NCI-H510A (cell line): ENCODE measurements at regions not wholly inside any gene's neighbourhood (a gene's known extent, or its start where the extent isn't known, plus 50 kb on each side); places are given as distances from the start of the nearest gene placed in this dataset.

Source experiments
- DNase-seq: peaks from one replicate; lab custom pipeline; 2025; lab: John Stamatoyannopoulos, UW

DNA sequence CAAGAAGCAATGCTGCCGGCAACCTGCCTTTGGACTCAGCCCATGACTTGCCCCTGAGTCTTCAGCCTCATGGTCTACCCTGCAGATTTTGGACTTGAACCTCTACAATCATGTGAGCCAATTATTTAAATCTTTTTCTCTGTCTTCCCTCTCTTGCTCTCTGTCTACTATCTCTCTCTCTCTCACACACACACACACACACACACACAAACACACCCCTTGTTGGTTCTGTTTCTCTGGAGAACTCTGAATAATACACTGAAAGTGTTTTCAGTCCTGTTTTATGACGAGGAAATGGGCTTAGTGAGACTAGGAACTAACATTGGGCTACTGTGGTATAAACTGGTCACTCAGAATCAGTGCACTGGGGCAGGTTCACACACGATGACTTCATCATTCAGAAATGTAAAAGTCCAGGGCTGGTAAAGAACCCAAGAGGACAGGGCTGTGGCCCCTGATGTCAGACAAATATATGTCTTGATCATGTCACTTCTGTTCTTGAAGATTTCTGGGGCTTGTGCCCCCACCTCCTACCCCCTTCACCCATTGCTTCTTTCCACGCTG, 266.1 kb upstream of the SIX2 start:
- no peak for DNase-seq

DNA sequence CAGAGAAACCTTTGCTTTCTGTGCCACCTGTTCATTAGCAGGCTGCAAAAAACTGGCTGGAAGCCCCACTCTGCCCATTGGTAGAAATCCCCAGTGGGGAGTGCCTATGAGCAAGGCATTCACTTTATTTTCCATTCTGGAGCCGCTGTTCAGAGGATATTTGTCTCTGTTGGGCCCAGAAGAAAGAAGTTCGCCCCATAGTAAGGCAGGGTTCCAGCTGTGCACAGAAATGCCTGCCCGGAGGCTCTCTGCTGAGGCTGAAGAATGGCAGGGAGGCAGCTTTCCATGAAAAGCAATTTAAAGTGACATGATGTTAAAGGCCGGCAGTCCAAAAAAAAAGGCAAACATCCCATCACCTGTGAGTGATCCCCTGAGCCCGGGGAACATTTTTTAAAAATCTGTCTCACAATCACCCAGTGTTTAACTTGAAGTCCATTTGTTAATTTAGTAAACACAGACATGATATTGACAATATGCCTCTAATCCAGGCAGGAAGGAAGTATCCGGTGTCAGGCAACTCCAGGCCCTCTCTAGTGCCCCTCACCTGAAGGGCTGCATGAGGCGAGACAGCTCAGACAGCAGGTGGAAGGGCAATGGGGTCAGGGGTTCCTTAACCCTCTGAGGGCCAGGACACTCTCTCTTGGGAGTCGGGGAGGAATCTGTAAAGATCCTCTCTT, 265.1 kb upstream of the SIX2 start:
- DNase-seq, result peak; percentile 84

DNA sequence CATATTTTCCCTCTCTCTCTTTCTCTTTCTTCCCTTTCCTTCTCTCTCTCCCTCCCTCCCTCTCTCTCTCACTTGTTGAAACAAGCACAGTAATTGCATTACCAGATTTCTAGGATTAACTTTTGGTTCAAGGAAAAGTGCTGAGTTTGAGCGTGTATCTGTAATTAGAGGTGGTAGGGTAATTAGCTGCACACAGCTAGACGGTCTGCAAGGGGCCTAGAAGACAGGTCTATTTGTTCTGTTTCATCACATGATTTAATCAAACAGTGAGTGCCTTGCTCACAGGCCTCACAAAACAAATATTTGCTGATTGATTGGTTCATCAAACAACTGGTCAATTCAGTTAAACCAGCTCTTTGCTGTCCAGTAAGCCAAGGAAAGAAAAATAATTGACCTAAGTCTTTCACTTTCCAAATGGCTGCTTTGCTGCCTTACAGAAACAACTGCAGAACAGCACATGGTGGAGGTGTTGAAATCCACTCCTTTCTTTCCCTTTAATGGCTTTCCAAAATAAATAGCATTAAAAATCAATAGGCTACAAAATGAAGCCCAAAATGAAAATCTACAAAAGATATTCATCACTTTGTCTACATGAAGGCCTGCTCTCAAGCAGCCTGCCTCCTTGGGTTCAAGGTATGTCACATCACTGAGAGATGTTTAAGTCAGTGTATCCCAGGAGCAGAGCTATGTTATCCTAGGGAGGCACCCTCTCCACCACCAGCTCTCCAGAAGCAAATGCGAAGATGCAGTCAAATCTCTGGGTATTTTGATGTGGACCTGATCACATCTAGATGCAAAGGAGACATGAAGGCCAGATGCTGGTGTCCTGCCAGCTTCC, 264.4 kb upstream of the SIX2 start:
- peak; percentile 53 for DNase-seq

DNA sequence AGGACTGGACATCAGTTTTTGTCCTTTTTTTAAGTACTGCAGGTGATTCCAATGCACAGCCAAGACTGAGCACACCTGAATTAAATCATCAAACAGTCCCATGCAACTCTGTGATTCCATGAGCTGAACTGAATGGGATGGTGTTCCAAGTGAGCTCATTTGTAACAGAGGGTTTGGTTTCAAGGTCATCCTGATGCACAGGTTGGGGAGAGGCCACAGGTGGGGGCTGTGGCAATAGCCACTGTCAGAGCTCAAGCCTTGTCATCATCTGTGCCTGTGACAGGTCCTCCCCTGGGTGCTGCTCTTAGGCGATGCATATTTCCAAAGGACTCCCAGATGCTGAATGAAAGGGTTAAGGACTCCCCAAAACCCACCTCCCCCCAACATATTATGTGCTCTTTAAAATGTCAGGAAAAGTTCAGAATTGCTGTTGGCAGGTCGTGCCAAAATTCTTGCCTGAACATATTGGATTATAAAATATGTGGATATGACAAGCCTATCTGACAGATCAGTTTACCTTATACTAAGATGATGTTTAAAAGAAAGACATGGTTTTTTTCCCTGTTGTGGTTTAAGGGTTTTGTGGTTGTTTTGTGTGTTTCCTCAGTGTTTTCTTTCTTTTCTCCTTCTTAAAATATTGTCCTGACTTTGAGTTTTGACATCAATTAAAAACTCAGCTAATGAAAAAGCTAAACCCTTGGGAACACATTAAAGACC, 263.5 kb upstream of the SIX2 start:
- no peak for DNase-seq

DNA sequence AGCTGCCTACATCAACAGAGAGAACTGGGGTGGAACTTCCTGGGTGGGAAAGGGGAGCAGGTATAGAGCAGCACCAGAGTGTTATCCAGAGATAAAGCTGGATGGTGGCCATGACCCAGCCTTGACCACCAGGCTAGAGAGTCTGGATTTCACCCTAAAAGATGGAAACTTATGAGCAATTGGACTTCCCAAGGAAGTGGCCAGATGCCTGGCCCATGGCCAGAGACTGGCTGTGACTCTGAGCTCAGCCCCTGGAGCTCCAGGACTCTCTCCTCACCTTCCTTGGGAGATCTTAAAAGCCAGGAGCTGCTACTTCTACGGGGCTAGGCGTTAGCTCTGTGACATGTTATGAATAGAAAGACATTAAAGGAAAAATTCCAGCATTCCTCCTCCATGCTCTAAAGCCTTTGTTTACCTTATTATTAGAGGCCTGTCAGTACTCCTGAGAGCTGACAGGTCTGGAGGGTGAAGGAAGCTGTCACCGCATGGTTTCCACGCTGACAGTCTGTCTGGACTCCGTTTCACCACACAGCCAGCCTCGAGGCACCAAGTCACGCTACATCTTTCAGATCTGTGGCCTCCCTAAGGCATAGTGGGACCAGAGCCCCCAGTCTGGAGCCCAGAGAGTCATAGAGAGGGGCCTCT, 260.0 kb upstream of the SIX2 start:
- no peak for DNase-seq

DNA sequence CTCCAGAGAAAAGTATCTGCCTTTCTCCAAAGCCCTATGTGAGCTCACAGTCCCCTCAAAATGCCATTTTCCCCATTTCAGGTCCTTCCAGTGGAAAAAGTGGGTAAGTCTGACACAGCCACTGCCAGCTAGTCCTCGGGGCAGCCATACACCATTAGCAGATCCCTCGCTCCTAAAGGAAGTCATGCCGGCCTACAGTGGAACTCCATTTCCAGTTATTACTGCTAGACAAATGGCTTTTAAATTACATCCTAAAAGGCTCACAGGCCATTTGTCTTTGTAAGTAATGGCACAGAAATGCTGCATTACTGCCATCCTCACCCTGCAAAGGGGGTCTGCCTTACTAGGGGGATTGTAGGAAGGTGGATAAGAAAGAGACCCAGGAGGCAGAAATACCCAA, 259.4 kb upstream of the SIX2 start:
- no peak for DNase-seq

DNA sequence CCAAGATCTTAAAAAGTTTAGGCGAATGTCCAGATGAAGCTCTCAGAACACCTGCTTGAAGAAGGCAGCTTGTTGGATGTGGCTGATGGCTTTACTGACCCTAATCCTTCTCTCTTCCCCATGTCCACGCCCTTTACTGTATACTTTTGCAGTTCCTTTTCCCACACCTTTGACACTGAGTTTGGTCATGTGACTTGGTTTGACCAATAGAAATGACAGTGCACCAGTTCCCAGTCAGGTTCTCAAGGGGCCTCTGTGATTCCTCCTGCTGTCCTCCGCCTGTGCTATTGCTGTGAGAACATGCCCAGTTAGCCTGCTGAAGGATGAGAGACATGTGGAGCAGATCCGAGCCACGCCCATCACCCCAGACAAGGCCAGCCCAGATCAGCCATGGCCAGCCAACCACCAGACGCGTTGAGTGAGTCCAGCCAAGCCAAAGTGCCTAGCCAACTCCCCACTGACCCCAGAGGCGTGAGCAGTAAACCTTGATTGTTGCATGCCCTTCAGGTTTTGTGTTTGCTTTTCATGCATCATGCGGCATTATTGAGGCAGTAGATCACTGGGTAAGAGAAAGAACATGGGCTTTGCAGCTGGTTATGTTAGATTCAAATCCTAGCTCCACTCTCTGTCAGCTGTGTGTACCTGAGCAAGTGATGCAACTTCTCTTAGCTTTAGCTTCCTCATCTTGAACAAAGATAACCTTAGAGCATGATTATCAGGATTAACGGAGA, 258.0 kb upstream of the SIX2 start:
- no peak for DNase-seq

DNA sequence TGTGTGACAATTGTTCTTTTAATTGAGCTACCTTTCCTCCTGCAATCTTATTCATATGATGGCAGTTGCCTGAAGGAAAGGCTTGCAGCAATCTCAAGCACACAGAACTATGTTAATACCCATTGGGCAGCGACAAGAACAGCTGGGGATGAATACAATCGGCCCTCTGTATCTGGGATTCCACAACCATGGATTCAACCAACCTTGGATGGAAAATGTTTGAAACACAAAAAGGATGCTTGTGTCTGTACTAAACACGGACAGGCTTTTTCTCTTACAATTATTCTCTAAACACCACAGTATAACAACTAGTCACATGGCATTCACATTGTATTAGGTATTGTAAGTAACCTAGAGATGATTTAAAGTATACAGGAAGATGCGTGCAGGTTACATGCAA, 256.1 kb upstream of the SIX2 start:
- DNase-seq, result no peak

DNA sequence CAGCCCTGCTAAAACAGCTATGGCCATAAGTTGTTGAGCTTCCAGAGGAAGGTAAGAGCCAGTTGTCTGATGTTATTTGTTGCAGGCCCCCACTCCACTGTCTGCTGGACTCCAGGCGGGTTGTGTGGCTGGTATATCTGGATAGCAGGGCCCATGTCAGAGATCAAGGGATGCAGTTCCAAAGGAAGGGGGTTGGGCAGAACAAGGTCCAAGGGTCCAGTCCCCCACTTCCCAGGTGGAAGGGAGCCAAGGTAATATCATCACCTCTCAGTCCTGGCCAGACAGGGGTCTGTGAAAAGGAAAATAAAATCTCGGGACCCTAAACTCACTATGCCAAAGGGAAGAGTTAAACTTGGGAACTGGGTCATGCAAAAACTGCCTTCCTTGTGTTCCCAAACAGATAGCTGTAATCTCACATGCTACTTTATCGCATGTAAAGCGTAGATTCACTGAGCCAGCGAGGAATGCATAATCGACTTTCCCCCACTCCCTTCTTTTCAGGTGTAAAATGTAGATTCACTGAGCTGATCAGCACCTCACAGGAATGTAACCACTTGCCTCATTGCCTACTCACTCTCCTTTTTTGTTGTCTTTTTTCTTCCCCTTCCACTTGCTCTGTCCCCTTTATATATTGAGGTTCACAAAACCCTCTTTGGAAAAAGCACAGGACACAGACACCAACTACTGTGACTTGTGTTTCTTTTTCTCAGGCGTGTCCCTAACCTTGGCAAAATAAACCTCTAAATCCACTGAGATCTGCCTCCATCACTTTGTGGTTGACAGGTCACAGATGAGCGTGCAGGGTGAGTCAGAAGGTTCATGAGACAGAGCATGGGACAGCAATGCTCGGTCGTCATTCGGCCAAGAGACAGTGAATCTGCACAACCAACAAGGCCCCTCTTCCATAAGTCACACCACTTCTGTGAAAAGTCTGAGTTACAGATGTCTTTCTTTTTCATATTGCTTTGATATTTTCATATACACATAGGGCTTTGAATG, 255.3 kb upstream of the SIX2 start:
- DNase-seq, result no peak

DNA sequence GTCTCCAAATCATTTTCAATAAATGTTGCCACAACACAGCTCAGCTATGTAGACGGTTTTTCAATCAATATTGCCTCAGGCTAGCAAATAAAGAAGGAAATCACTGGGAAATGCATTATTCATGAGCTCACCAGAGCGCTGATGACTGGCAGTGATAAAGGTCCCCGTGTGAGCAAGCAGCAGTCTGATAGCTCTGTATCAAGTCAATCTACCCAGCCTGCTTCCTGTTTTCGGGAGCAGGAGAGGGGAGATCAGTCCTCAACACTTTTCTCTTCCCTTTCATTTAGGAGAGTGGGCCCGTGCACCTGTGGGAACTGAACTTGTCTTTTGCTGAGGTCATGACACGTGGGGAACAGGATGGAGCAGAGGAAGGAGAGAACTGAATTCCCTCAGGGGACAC, 253.9 kb upstream of the SIX2 start:
- DNase-seq, result no peak

DNA sequence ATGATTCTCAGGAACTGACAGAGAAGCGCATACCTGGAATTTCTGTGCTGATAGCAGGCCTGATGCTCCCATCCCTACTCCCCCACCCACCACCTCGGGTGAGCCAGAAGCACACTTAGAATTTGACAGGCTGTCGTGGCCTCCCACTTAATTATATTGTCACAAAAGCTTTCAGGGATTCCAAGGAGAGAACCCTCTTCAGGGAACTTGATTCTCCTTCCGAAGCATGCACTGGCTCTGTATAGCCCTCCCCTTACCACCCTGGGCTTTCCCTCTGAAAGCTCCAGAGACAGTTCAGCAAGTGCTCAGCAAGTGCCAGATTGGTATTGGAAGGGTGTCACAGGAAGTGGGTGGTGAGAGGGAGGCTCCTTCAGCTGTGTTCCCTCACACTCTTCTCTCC, 252.5 kb upstream of the SIX2 start:
- DNase-seq, result no peak

DNA sequence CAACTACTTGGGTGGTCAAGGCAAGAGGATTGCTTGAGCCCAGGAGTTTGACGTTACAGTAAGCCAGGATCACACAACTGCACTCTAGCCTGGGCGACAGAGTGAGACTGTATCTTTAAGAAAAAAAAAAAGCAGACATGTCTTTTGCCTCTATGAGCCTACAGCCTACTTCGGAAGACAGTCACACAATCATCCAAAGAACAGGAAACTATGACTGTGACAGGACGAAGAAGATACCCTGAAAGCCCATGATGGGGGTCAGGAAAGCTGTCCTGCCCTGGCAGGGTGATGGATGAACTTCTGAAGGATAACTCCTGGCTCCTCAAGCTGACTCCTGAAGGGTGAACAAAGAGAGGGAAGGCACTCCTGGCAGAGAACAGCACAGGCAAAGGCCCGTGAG, 251.7 kb upstream of the SIX2 start:
- DNase-seq, result no peak

DNA sequence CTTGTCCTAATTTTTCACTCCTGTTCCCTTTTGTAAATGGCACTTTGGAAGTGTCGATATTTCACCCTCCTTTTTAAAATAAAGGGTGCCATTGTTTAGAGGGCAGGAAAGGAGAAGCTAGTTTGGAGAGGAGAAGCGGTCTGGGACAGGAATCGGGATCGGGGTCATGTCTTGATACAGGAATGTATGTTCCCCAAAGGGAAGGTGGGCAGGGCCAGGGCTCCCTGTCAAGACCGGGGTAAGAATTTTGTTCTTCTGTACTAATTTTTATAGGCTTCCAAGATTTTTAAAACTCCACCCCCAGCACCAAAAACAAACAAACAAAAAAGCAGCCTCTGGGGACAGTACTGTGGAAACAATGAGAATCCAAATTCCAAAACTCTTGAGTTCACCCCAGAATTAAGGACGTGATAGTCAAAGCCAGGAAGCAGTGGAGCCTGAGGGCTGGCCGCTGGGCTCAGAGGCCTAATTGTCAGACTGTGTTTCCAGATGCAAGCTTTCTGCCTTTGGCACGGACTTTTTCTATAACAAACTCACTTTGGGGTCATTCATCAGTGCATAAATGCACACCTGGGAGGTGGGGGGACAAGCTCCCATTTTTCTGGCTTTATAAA, 250.4 kb upstream of the SIX2 start:
- DNase-seq, result no peak

DNA sequence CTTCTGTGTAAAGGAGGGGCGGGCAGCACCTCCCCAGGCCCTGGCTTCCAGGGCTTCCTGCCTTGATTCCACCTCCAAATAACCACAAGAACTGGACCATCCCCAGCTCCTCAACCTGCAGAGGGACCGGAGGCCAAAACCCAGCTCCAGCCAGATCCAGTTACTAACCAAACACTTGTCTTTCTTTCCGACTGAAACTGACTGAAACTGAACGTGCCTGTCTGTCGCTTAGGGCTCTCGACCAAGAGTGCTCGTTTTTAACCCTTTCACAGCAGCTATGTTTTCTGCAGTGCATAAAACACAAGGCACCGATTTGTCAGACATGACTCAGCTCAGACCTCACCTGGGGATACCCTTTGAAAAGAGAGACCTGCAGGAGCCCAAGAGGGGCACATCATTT, 249.9 kb upstream of the SIX2 start:
- DNase-seq, result peak; percentile 92

DNA sequence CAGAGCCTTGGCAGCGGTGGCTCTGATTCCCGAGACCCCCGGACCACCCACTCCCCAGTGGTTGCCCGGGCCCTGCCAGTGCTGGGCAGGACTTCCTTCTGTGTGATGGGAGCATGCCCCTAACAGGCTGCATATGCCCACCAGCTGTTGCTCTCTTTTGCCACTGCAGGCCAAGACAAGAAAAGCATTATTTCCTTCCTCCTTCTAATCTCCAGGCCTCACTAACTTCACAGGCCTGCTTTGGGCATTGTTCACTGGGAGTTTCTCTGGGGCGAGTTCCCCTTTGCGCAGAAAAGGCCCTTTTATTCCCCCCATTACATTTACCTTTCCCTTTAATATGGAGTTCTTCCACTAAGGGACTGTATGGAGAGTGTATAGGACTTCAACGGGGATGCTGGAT, 249.1 kb upstream of the SIX2 start:
- no peak for DNase-seq

DNA sequence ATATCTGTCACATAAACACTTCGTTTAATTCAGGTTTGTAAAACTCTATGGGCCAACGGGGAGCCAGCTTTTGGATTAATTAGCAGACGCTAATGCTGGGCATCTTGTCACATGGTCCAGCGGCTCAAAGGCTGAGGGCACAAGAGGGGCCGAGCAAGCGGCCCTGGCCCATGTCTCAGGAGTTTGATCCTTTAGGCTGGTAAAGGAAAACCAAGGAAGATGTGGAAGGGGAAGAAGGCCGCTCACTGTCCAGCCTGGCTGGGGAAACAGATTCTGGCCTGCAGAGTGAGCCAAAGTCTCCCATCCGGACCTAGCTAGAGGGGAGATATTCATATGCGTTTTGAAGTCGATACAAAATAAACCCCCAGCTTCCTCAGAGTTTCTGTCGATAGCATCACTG, 248.6 kb upstream of the SIX2 start:
- no peak for DNase-seq

DNA sequence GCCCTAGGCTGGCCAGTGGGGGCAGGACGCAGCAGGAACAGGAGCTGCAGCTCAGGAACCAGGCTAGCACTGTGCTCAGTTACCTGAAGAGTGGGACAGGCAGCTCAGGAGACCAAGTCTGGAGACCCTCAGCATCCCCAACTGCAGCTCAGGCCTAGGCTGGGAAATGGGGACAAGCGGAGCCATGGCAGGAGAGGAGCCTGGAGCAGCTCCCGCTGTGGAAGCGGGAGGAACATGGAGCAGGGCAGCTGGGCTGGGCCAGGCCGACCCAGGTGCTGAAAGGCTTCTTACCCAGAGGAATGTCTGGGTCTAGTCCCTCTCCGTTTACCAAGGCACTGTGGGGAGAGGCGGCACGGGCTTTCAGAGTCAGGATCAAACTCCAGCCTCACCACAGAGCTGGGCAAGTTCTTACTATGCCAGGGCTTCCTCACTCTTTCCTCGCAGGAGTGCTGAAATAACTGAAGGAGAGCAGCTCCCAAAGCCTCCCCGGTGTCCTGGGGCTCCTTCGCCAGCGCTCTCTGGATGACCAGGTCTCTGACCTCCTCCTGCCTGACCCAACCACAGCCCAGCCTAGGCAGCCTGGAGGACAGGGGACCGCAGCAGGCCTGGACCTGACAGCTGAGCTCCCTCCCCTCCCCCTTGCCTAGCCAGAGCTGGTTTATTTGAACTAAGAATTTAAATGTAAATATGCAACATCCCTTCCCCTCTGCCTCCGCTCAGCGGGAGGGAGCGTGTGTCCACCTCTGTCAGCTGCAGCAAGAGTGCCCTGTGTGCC, 247.8 kb upstream of the SIX2 start:
- DNase-seq, result peak; percentile 82

DNA sequence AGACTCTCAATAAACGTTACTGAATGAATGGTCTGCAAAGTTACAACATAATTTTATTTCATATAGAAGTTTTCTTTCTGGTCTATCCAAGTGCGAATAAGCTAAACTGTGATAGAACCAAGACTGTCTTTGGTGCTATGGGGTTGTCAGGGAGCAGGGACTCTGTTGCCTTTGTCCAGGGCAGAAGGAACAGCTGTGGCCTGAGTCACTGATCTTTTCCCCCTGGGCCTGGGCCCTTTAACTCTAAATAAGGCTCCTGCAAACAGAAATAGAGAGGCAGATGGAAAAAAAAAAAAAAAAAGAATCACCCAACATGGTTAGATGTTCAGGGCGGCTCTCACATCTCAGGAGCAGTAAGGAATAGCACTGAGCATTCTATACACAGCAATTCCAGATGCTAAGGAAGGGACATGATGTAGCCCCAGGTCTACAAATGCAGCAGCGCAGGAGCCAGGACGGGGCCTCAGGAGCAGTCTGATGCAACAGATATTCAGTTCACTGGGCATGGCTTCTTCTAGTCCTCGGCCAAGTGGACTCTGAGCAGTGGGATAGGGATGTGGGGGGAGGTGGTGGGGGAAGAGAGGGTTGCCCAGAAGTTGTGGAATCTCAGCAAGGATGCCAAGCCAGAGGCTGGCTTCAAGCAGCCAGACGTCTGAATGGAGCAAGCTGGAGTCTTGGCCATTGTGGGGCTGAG, 247.1 kb upstream of the SIX2 start:
- no peak for DNase-seq
